Left hindlimb (tissue), 1 donor: ENCODE measurements at regions not wholly inside any gene's neighbourhood (a gene's known extent, or its start where the extent isn't known, plus 50 kb on each side); places are given as distances from the start of the nearest gene placed in this dataset.

Source experiments
- DNase-seq: peaks from one replicate; pipeline ENCODE4 v3.0.0-alpha.2; 2018

- DNase-seq = no peak
Observed at GRCh38 chr4:184309241-184310170, 91.8 kb upstream of the ENPP6 start.

GRCh38 chr4:184306949-184307348, 89.3 kb upstream of the ENPP6 start:
- no peak for DNase-seq

GRCh38 chr4:184306470-184306869, 88.8 kb upstream of the ENPP6 start:
- DNase-seq = no peak

- no peak for DNase-seq
Observed at GRCh38 chr4:184300816-184301215, 83.1 kb upstream of the ENPP6 start.

- DNase-seq = no peak
Observed at GRCh38 chr4:184298254-184298653, 80.6 kb upstream of the ENPP6 start.

GRCh38 chr4:184295206-184295605, 77.5 kb upstream of the ENPP6 start:
- DNase-seq = no peak

- no peak for DNase-seq
Observed at GRCh38 chr4:184294606-184295133, 77.0 kb upstream of the ENPP6 start.

GRCh38 chr4:184293552-184293951, 75.9 kb upstream of the ENPP6 start:
- no peak for DNase-seq

GRCh38 chr4:184292877-184293276, 75.2 kb upstream of the ENPP6 start:
- no peak for DNase-seq

- no peak for DNase-seq
Observed at GRCh38 chr4:184292465-184292867, 74.8 kb upstream of the ENPP6 start.

- no peak for DNase-seq
Observed at GRCh38 chr4:184289179-184289535, 71.5 kb upstream of the ENPP6 start.

GRCh38 chr4:184288451-184289178, 70.9 kb upstream of the ENPP6 start:
- no peak for DNase-seq

GRCh38 chr4:184287697-184288255, 70.1 kb upstream of the ENPP6 start:
- DNase-seq = no peak

- no peak for DNase-seq
Observed at GRCh38 chr4:184286358-184286757, 68.7 kb upstream of the ENPP6 start.

- no peak for DNase-seq
Observed at GRCh38 chr4:184284742-184285141, 67.1 kb upstream of the ENPP6 start.

- DNase-seq = no peak
Observed at GRCh38 chr4:184284336-184284690, 66.6 kb upstream of the ENPP6 start.

- no peak for DNase-seq
Observed at GRCh38 chr4:184283659-184284335, 66.1 kb upstream of the ENPP6 start.

GRCh38 chr4:184282895-184283654, 65.4 kb upstream of the ENPP6 start:
- no peak for DNase-seq

- DNase-seq = no peak
Observed at GRCh38 chr4:184282251-184282713, 64.6 kb upstream of the ENPP6 start.

GRCh38 chr4:184281231-184282139, 63.8 kb upstream of the ENPP6 start:
- no peak for DNase-seq

- no peak for DNase-seq
Observed at GRCh38 chr4:184280591-184281071, 63.0 kb upstream of the ENPP6 start.
